ENCODE measurements at regions not wholly inside any gene's neighbourhood (a gene's known extent, or its start where the extent isn't known, plus 50 kb on each side); places are given as distances from the start of the nearest gene placed in this dataset.

GRCh38 chr7:12067156-12067831 is 143.8 kb upstream of the TMEM106B start:
- intact Hi-C loops (cut with micrococcal nuclease; ENCODE audit: unreplicated experiment) = loop anchor here (1.0 to 2.0 kb wide), 8 partner anchors 40 to 640 kb away; partner anchors contain the start of gene TMEM106B
- peak; percentile 59 to 78 for DNase-seq
- CTCF ChIA-PET = no interaction called here
- no peak overlapping the region for H3K4me3 ChIP-seq (ENCODE audit: low read depth, low read length)
- H3K9me3 ChIP-seq = no peaks in the 10 kb centered on the region
- H3K36me3 ChIP-seq (ENCODE audit: control insufficient read depth, insufficient read depth, low read length) = no peaks in the 10 kb centered on the region
- Mint-ChIP-seq H3K4me1 (ENCODE audit: low read depth, unreplicated experiment) (peaks cover 13% of the 10 kb centered on the region), H3K36me3 (ENCODE audit: insufficient read depth, unreplicated experiment) (no peaks in the 10 kb centered on the region), H3K27ac (ENCODE audit: unreplicated experiment) (peak overlapping the region; percentile 43), H3K9me3 (ENCODE audit: unreplicated experiment) (peaks cover 3% of the 10 kb centered on the region), H3K27me3 (ENCODE audit: insufficient read depth, unreplicated experiment) (no peaks in the 10 kb centered on the region), H3K4me3 (ENCODE audit: unreplicated experiment) (no peak overlapping the region)
- peaks cover 12% of the 10 kb centered on the region; the same call in 1 of the 2 replicates for H3K4me1 ChIP-seq
- no peaks in the 10 kb centered on the region for H3K27me3 ChIP-seq (replicated peaks; ENCODE audit: control insufficient read depth, insufficient read depth, low read length)
- POLR2A ChIA-PET = no interaction called here
- TSS peak; percentile 83 for BruUV-seq (replicated peaks)
- TF ChIP-seq CTCF (IDR thresholded peaks at IDR 0.05; ENCODE audit: insufficient read depth in 1 of 2, low read depth in 1 of 2, low read length in 1 of 2, severe bottlenecking in 1 of 2, unreplicated experiment in 1 of 2) = peak; percentile 77 to 84

DNA sequence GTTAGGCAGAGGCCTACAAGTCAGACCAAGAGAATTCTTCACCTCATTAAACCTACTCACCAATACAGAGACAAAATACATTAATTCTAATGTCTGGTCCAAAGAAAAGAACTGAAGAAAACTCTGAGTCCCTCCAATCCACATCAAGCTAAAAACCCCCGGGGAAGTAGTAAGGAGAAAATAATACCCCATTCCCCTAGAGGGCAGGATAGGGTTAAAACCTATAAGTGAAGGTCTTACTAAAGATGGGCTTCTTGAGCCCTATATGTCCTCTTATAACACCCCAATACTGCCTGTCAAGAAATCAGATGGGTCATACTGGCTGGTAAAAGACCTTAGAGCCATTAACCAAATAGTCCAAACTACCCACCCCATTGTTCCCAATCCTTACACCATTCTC is 141.3 kb upstream of the TMEM106B start:
- H3K27me3 Mint-ChIP-seq (ENCODE audit: insufficient read depth, unreplicated experiment) = no peaks in the 10 kb centered on the region
- H3K36me3 ChIP-seq (ENCODE audit: control insufficient read depth, insufficient read depth, low read length) = no peaks in the 10 kb centered on the region
- no peak for DNase-seq
- no TSS peak for BruUV-seq (replicated peaks)
- no peaks in the 10 kb centered on the region for H3K27me3 ChIP-seq (replicated peaks; ENCODE audit: control insufficient read depth, insufficient read depth, low read length)
- no peaks in the 10 kb centered on the region for H3K36me3 Mint-ChIP-seq (ENCODE audit: insufficient read depth, unreplicated experiment)
- peaks cover 8% of the 10 kb centered on the region for H3K9me3 ChIP-seq
- peaks cover 13% of the 10 kb centered on the region for H3K4me1 Mint-ChIP-seq (ENCODE audit: low read depth, unreplicated experiment)
- intact Hi-C loops (cut with micrococcal nuclease; ENCODE audit: unreplicated experiment) = no loop called here
- CTCF ChIA-PET = no interaction called here
- H3K4me3 ChIP-seq (ENCODE audit: low read depth, low read length) = no peak overlapping the region
- peaks cover 26% of the 10 kb centered on the region for H3K9me3 Mint-ChIP-seq (ENCODE audit: unreplicated experiment)
- H3K27ac Mint-ChIP-seq (ENCODE audit: unreplicated experiment) = no peak overlapping the region
- no peak for TF ChIP-seq CTCF (IDR thresholded peaks at IDR 0.05; ENCODE audit: insufficient read depth in 1 of 2, low read depth in 1 of 2, low read length in 1 of 2, severe bottlenecking in 1 of 2, unreplicated experiment in 1 of 2)
- POLR2A ChIA-PET = no interaction called here
- H3K4me3 Mint-ChIP-seq (ENCODE audit: unreplicated experiment) = no peak overlapping the region
- H3K4me1 ChIP-seq = peaks cover 12% of the 10 kb centered on the region; the same call in 1 of the 2 replicates

DNA sequence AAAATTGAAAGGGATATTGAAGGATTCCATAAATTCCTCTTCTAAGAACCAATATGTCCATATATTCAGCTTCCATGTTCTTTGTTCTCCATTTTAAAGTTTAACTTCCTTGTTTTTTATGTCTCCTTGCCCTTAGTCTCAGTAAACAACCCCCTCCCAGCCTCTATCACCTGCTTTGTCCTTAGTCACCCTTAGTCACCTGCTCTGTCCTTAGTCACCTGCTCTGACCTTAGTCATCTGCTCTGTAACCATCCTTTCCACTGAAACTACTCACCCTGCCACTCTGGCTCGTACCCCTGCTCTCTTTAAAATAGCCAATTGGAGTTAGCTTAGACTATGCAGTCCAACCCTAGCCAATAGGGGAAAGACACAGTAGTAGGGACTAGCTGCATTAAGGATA is 136.2 kb upstream of the TMEM106B start:
- ChIA-PET POLR2A (no interaction called here), CTCF (no interaction called here)
- intact Hi-C loops (cut with micrococcal nuclease; ENCODE audit: unreplicated experiment) = loop anchor here (2.0 kb wide), 3 partner anchors 32 to 136 kb away; partner anchors contain the start of gene TMEM106B
- Histone ChIP-seq H3K36me3 (ENCODE audit: control insufficient read depth, insufficient read depth, low read length) (no peaks in the 10 kb centered on the region), H3K4me1 (0 out of 2 replicates have a peak, but pooled peaks cover 4% of the 10 kb centered on the region), H3K27me3 (replicated peaks; ENCODE audit: control insufficient read depth, insufficient read depth, low read length) (no peaks in the 10 kb centered on the region), H3K9me3 (peaks cover 16% of the 10 kb centered on the region), H3K4me3 (ENCODE audit: low read depth, low read length) (no peak overlapping the region)
- no peak for DNase-seq
- Mint-ChIP-seq H3K27me3 (ENCODE audit: insufficient read depth, unreplicated experiment) (no peaks in the 10 kb centered on the region), H3K4me3 (ENCODE audit: unreplicated experiment) (no peak overlapping the region), H3K4me1 (ENCODE audit: low read depth, unreplicated experiment) (no peaks in the 10 kb centered on the region), H3K36me3 (ENCODE audit: insufficient read depth, unreplicated experiment) (no peaks in the 10 kb centered on the region), H3K9me3 (ENCODE audit: unreplicated experiment) (peaks cover 47% of the 10 kb centered on the region), H3K27ac (ENCODE audit: unreplicated experiment) (no peak overlapping the region)
- no peak for TF ChIP-seq CTCF (IDR thresholded peaks at IDR 0.05; ENCODE audit: insufficient read depth in 1 of 2, low read depth in 1 of 2, low read length in 1 of 2, severe bottlenecking in 1 of 2, unreplicated experiment in 1 of 2)
- no TSS peak for BruUV-seq (replicated peaks)

Data from Caco-2 (cell line).